ENCODE measurements at regions not wholly inside any gene's neighbourhood (a gene's known extent, or its start where the extent isn't known, plus 50 kb on each side); places are given as distances from the start of the nearest gene placed in this dataset.

GRCh38 chr5:88979244-88979643 lies 96.3 kb upstream of the MEF2C start:
- Histone ChIP-seq H3K4me3 (no peak overlapping the region), H3K9me3 (replicated peaks) (no peaks in the 10 kb centered on the region), H3K27me3 (ENCODE audit: low read depth) (no peaks in the 10 kb centered on the region), H3K27ac (replicated peaks) (no peak overlapping the region), H3K36me3 (no peaks in the 10 kb centered on the region), H3K4me1 (no peaks in the 10 kb centered on the region)
- TF ChIP-seq CTCF (IDR thresholded peaks at IDR 0.05; ENCODE audit: borderline replicate concordance), result no peak
- intact Hi-C loops (cut with micrococcal nuclease), result no loop called here
- DNase-seq, result no peak

- H3K9me3 ChIP-seq (replicated peaks), result no peaks in the 10 kb centered on the region
- H3K4me1 ChIP-seq, result no peaks in the 10 kb centered on the region
- H3K36me3 ChIP-seq, result no peaks in the 10 kb centered on the region
- H3K27me3 ChIP-seq (ENCODE audit: low read depth), result no peaks in the 10 kb centered on the region
- H3K4me3 ChIP-seq, result no peak overlapping the region
- no peak for DNase-seq
- TF ChIP-seq CTCF (IDR thresholded peaks at IDR 0.05; ENCODE audit: borderline replicate concordance), result no peak
- H3K27ac ChIP-seq (replicated peaks), result no peak overlapping the region
- intact Hi-C loops (cut with micrococcal nuclease), result no loop called here
Observed at GRCh38 chr5:88976914-88977313, 93.9 kb upstream of the MEF2C start.

- H3K27ac ChIP-seq (replicated peaks), result no peak overlapping the region
- no peak for DNase-seq
- no peaks in the 10 kb centered on the region for H3K9me3 ChIP-seq (replicated peaks)
- H3K4me3 ChIP-seq, result no peak overlapping the region
- no peaks in the 10 kb centered on the region for H3K4me1 ChIP-seq
- TF ChIP-seq CTCF (IDR thresholded peaks at IDR 0.05; ENCODE audit: borderline replicate concordance), result no peak
- H3K36me3 ChIP-seq, result no peaks in the 10 kb centered on the region
- intact Hi-C loops (cut with micrococcal nuclease), result no loop called here
- no peaks in the 10 kb centered on the region for H3K27me3 ChIP-seq (ENCODE audit: low read depth)
Observed at GRCh38 chr5:88967633-88968585, 84.9 kb upstream of the MEF2C start.

- Histone ChIP-seq H3K36me3 (no peaks in the 10 kb centered on the region), H3K9me3 (replicated peaks) (no peaks in the 10 kb centered on the region), H3K27me3 (ENCODE audit: low read depth) (no peaks in the 10 kb centered on the region), H3K4me1 (no peaks in the 10 kb centered on the region), H3K4me3 (no peak overlapping the region), H3K27ac (replicated peaks) (no peak overlapping the region)
- intact Hi-C loops (cut with micrococcal nuclease), result no loop called here
- no peak for TF ChIP-seq CTCF (IDR thresholded peaks at IDR 0.05; ENCODE audit: borderline replicate concordance)
- no peak for DNase-seq
Observed at GRCh38 chr5:88964831-88965230, 81.8 kb upstream of the MEF2C start.

- Histone ChIP-seq H3K9me3 (replicated peaks) (no peaks in the 10 kb centered on the region), H3K4me3 (no peak overlapping the region), H3K27ac (replicated peaks) (no peak overlapping the region), H3K36me3 (no peaks in the 10 kb centered on the region), H3K4me1 (peaks cover 16% of the 10 kb centered on the region), H3K27me3 (ENCODE audit: low read depth) (no peaks in the 10 kb centered on the region)
- intact Hi-C loops (cut with micrococcal nuclease), result no loop called here
- no peak for DNase-seq
- TF ChIP-seq CTCF (IDR thresholded peaks at IDR 0.05; ENCODE audit: borderline replicate concordance), result no peak
Observed at GRCh38 chr5:88957013-88957412, 74.0 kb upstream of the MEF2C start.

Data from left ventricle myocardium inferior (tissue), 1 donor.